Vagina (tissue), 2 donors: ENCODE measurements at regions not wholly inside any gene's neighbourhood (a gene's known extent, or its start where the extent isn't known, plus 50 kb on each side); places are given as distances from the start of the nearest gene placed in this dataset.

ENCODE experiments used
- POLR2A ChIP-seq, 2 donors: fragments of 450-650 bp; IDR thresholded peaks; one replicate each; pipeline ENCODE4 v1.6.1; 2017; ENCODE audit warnings: antibody characterized with exemption in 2 of 2, mild to moderate bottlenecking in 2 of 2, moderate library complexity in 2 of 2
- POLR2AphosphoS5 ChIP-seq, 2 donors: sonication (generic); formaldehyde crosslinking; IDR thresholded peaks; one replicate each; pipeline ENCODE4 v1.9.0; 2017; ENCODE audit warnings: antibody characterized with exemption in 2 of 2, mild to moderate bottlenecking in 2 of 2, low read depth in 1 of 2; ENCODE audit not compliant: insufficient read depth in 1 of 2
- TF ChIP-seq, protein P1 (sequence below), 3 experiments: fragments of 450-650 bp in 2 of 3; fragments of 200-600 bp in 1 of 3; sonication (generic) in 1 of 3; IDR thresholded peaks; one replicate each; pipeline ENCODE4 v1.5.1; 2017 to 2019; ENCODE audit warnings: antibody characterized with exemption in 3 of 3, mild to moderate bottlenecking in 2 of 3, moderate library complexity in 2 of 3

DNA sequence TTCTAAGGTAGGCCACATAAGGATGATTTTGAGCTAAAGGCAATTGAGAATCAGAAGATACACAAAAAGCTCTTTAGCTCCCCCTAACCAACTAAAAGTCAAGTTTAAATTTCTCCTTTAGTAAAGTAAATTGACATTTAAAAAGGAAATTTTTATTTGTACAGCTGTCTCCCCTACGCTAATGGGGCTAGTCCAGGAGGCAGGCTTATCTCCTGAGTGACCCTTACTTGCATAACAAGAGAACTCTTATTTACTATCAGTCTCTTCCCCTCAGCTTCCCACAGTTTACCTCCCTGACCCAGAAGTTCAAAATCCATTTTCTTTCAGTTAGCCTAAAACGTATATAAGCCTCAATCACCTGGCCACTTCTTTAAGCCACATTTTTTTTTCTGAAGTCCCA is 1002.8 kb upstream of the NRXN1 start:
- TF ChIP-seq, protein P1, sequence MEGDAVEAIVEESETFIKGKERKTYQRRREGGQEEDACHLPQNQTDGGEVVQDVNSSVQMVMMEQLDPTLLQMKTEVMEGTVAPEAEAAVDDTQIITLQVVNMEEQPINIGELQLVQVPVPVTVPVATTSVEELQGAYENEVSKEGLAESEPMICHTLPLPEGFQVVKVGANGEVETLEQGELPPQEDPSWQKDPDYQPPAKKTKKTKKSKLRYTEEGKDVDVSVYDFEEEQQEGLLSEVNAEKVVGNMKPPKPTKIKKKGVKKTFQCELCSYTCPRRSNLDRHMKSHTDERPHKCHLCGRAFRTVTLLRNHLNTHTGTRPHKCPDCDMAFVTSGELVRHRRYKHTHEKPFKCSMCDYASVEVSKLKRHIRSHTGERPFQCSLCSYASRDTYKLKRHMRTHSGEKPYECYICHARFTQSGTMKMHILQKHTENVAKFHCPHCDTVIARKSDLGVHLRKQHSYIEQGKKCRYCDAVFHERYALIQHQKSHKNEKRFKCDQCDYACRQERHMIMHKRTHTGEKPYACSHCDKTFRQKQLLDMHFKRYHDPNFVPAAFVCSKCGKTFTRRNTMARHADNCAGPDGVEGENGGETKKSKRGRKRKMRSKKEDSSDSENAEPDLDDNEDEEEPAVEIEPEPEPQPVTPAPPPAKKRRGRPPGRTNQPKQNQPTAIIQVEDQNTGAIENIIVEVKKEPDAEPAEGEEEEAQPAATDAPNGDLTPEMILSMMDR (IDR thresholded peaks at IDR 0.05): no peak
- TF ChIP-seq POLR2A (IDR thresholded peaks at IDR 0.05) (no peak), POLR2AphosphoS5 (IDR thresholded peaks at IDR 0.05; ENCODE audit: insufficient read depth in 1 of 2, low read depth in 1 of 2) (no peak)
